ENCODE measurements at regions not wholly inside any gene's neighbourhood (a gene's known extent, or its start where the extent isn't known, plus 50 kb on each side); places are given as distances from the start of the nearest gene placed in this dataset.

GRCh38 chr5:74919041-74919440 lies 52.9 kb upstream of the FAM169A start:
- Histone ChIP-seq H3K4me3 (replicated peaks in 1 of 3; ENCODE audit: low read depth in 2 of 3, low read length in 3 of 3) (no peak overlapping the region), H3K9ac (ENCODE audit: insufficient read depth, low read length, poor library complexity, severe bottlenecking) (no peak overlapping the region), H3K9me3 (replicated peaks in 1 of 2; ENCODE audit: control insufficient read depth in 1 of 2, insufficient read depth in 1 of 2, low read length in 2 of 2) (no peaks in the 10 kb centered on the region), H3K27ac (ENCODE audit: low read depth in 1 of 2, low read length in 2 of 2) (no peak overlapping the region), H3K4me1 (ENCODE audit: control insufficient read depth in 1 of 2, insufficient read depth in 2 of 2, low read length in 2 of 2) (no peaks in the 10 kb centered on the region), H3K79me2 (ENCODE audit: insufficient read depth, low read length) (no peaks in the 10 kb centered on the region), H3K27me3 (ENCODE audit: control insufficient read depth in 2 of 2, insufficient read depth in 2 of 2, low read length in 2 of 2) (no peaks in the 10 kb centered on the region), H4K20me1 (ENCODE audit: insufficient read depth, low read length) (no peaks in the 10 kb centered on the region), H2AFZ (ENCODE audit: insufficient read depth, low read depth, low read length, poor library complexity, severe bottlenecking) (no peak overlapping the region), H3K36me3 (replicated peaks in 1 of 2; ENCODE audit: control insufficient read depth in 1 of 2, insufficient read depth in 2 of 2, low read length in 2 of 2) (no peaks in the 10 kb centered on the region), H3K4me2 (replicated peaks; ENCODE audit: extremely low read depth, low read length, poor library complexity, severe bottlenecking) (no peak overlapping the region)
- H3K27ac Mint-ChIP-seq, result no peak overlapping the region
- no peak for TF ChIP-seq CTCF (IDR thresholded peaks at IDR 0.05)
- H3K4me1 Mint-ChIP-seq, result no peaks in the 10 kb centered on the region
- intact Hi-C loops (cut with micrococcal nuclease), result loop anchor here in 1 of 2 donors (10.0 kb wide), 2 partner anchors 244 to 1014 kb away; no protein-coding TSS in a partner anchor
- H3K27me3 Mint-ChIP-seq (ENCODE audit: low read depth in 3 of 3), result peaks cover 0 to 7% (median 3%) of the 10 kb centered on the region in 3 donors
- H3K4me3 Mint-ChIP-seq, result no peak overlapping the region
- no peaks in the 10 kb centered on the region for H3K36me3 Mint-ChIP-seq
- peaks cover 0 to 4% (median 0%) of the 10 kb centered on the region in 7 donors for H3K9me3 Mint-ChIP-seq
- WGBS (ENCODE audit: insufficient coverage), result 75% methylated on average over 2 of the region's 4 CpGs
- DNase-seq, result no peak

GRCh38 chr5:74918232-74918669 lies 52.1 kb upstream of the FAM169A start:
- Histone ChIP-seq H3K36me3 (replicated peaks in 1 of 2; ENCODE audit: control insufficient read depth in 1 of 2, insufficient read depth in 2 of 2, low read length in 2 of 2) (no peaks in the 10 kb centered on the region), H3K79me2 (ENCODE audit: insufficient read depth, low read length) (no peaks in the 10 kb centered on the region), H3K27me3 (ENCODE audit: control insufficient read depth in 2 of 2, insufficient read depth in 2 of 2, low read length in 2 of 2) (no peaks in the 10 kb centered on the region), H2AFZ (ENCODE audit: insufficient read depth, low read depth, low read length, poor library complexity, severe bottlenecking) (no peak overlapping the region), H3K4me1 (ENCODE audit: control insufficient read depth in 1 of 2, insufficient read depth in 2 of 2, low read length in 2 of 2) (no peaks in the 10 kb centered on the region), H3K4me2 (replicated peaks; ENCODE audit: extremely low read depth, low read length, poor library complexity, severe bottlenecking) (no peak overlapping the region), H4K20me1 (ENCODE audit: insufficient read depth, low read length) (no peaks in the 10 kb centered on the region), H3K27ac (ENCODE audit: low read depth in 1 of 2, low read length in 2 of 2) (no peak overlapping the region), H3K4me3 (replicated peaks in 1 of 3; ENCODE audit: low read depth in 2 of 3, low read length in 3 of 3) (no peak overlapping the region), H3K9ac (ENCODE audit: insufficient read depth, low read length, poor library complexity, severe bottlenecking) (no peak overlapping the region), H3K9me3 (replicated peaks in 1 of 2; ENCODE audit: control insufficient read depth in 1 of 2, insufficient read depth in 1 of 2, low read length in 2 of 2) (no peaks in the 10 kb centered on the region)
- Mint-ChIP-seq H3K27me3 (ENCODE audit: low read depth in 3 of 3) (peaks cover 0 to 7% (median 3%) of the 10 kb centered on the region in 3 donors), H3K4me1 (no peaks in the 10 kb centered on the region), H3K9me3 (peaks cover 0 to 4% (median 0%) of the 10 kb centered on the region in 7 donors), H3K36me3 (no peaks in the 10 kb centered on the region), H3K27ac (no peak overlapping the region), H3K4me3 (no peak overlapping the region)
- no CpG with 5 or more reads among the region's 4 CpGs for WGBS (ENCODE audit: insufficient coverage)
- intact Hi-C loops (cut with micrococcal nuclease), result loop anchor here in 1 of 2 donors (10.0 kb wide), 2 partner anchors 243 to 1013 kb away; no protein-coding TSS in a partner anchor
- no peak for TF ChIP-seq CTCF (IDR thresholded peaks at IDR 0.05)
- no peak for DNase-seq
